NCI-H2227 treated with DMSO at 0.1 percent for 48 hours (cell line): ENCODE measurements at regions not wholly inside any gene's neighbourhood (a gene's known extent, or its start where the extent isn't known, plus 50 kb on each side); places are given as distances from the start of the nearest gene placed in this dataset.
"Not testable (repeated sequence)": the region's sequence is repeated elsewhere in the genome, so short reads cannot be mapped to it uniquely, and the experiment has no call there.

Source experiments
- DNase-seq: peaks from one replicate; lab custom pipeline; 2025; lab: John Stamatoyannopoulos, UW

- no peak for DNase-seq
These were observed 200.8 kb upstream of the SGCG start for GRCh38 chr13:22979952-22980351.

- DNase-seq = no peak
These were observed 199.8 kb upstream of the SGCG start for GRCh38 chr13:22980936-22981335.

GRCh38 chr13:22993148-22993547 lies 187.6 kb upstream of the SGCG start:
- DNase-seq = no peak

GRCh38 chr13:23003446-23003845 lies 177.3 kb upstream of the SGCG start:
- DNase-seq = no peak

- DNase-seq = no peak
These were observed 173.4 kb upstream of the SGCG start for GRCh38 chr13:23007426-23007825.

- no peak for DNase-seq
These were observed 162.6 kb upstream of the SGCG start for GRCh38 chr13:23018143-23018542.

- peak; percentile 13 for DNase-seq
These were observed 160.4 kb upstream of the SGCG start for GRCh38 chr13:23020246-23020843.

- DNase-seq = no peak
These were observed 158.9 kb upstream of the SGCG start for GRCh38 chr13:23021906-23022305.

GRCh38 chr13:23022704-23023103 lies 158.1 kb upstream of the SGCG start:
- no peak for DNase-seq

- no peak for DNase-seq
These were observed 154.7 kb upstream of the SGCG start for GRCh38 chr13:23025864-23026608.

- DNase-seq = no peak
These were observed 141.4 kb upstream of the SGCG start for GRCh38 chr13:23039266-23039935.

- no peak for DNase-seq
These were observed 138.6 kb upstream of the SGCG start for GRCh38 chr13:23042181-23042580.

GRCh38 chr13:23044906-23045305 lies 135.9 kb upstream of the SGCG start:
- no peak for DNase-seq

- DNase-seq = no peak
These were observed 130.7 kb upstream of the SGCG start for GRCh38 chr13:23050126-23050525.

GRCh38 chr13:23053711-23054110 lies 127.1 kb upstream of the SGCG start:
- not testable (repeated sequence) for DNase-seq

- DNase-seq = no peak
These were observed 121.6 kb upstream of the SGCG start for GRCh38 chr13:23059173-23059572.

GRCh38 chr13:23060959-23061358 lies 119.8 kb upstream of the SGCG start:
- no peak for DNase-seq

GRCh38 chr13:23067129-23067528 lies 113.7 kb upstream of the SGCG start:
- no peak for DNase-seq

GRCh38 chr13:23069566-23069965 lies 111.2 kb upstream of the SGCG start:
- DNase-seq = no peak

- DNase-seq = no peak
These were observed 106.5 kb upstream of the SGCG start for GRCh38 chr13:23074075-23074828.

GRCh38 chr13:23081220-23081619 lies 99.6 kb upstream of the SGCG start:
- DNase-seq = no peak

GRCh38 chr13:23081901-23082300 lies 98.9 kb upstream of the SGCG start:
- DNase-seq = no peak
